CD14-positive monocyte (primary cell): ENCODE measurements at regions not wholly inside any gene's neighbourhood (a gene's known extent, or its start where the extent isn't known, plus 50 kb on each side); places are given as distances from the start of the nearest gene placed in this dataset.

Experiments
- DNase-seq, 3 donors: peaks; one replicate each; pipeline ENCODE4 v3.0.0-alpha.2; 2011 to 2022
- H2AFZ ChIP-seq: 2 replicates; pipeline ENCODE4 v1.6.0; 2012; ENCODE audit warnings: mild to moderate bottlenecking, low read depth, low read length, inconsistent platforms; ENCODE audit not compliant: insufficient read depth, poor library complexity, severe bottlenecking
- H3K27ac ChIP-seq, 2 donors: 1 replicate in 1 of 2; 2 replicates in 1 of 2; pipeline ENCODE4 v1.5.1; 2012 to 2013; ENCODE audit warnings: low read length in 2 of 2, control low read depth in 1 of 2, inconsistent platforms in 1 of 2, low read depth in 1 of 2, mild to moderate bottlenecking in 1 of 2
- H3K27me3 ChIP-seq, 2 donors: one replicate each; pipeline versions ENCODE4 v1.6.0 to v1.6.1; 2011 to 2013; ENCODE audit warnings: low read length in 2 of 2; ENCODE audit not compliant: control insufficient read depth in 2 of 2, insufficient read depth in 2 of 2
- H3K36me3 ChIP-seq, 2 donors: replicated peaks in 1 of 2; 1 replicate in 1 of 2; 2 replicates in 1 of 2; pipeline versions ENCODE4 v1.5.1 to v1.6.1; 2012 to 2013; ENCODE audit warnings: low read length in 2 of 2, control low read depth in 1 of 2, inconsistent platforms in 1 of 2, mild to moderate bottlenecking in 1 of 2; ENCODE audit not compliant: insufficient read depth in 2 of 2, control insufficient read depth in 1 of 2
- H3K4me1 ChIP-seq, 2 donors: 1 replicate in 1 of 2; 2 replicates in 1 of 2; pipeline versions ENCODE4 v1.5.1 to v1.6.1; 2012 to 2013; ENCODE audit warnings: low read length in 2 of 2, control low read depth in 1 of 2, inconsistent platforms in 1 of 2, mild to moderate bottlenecking in 1 of 2, moderate library complexity in 1 of 2; ENCODE audit not compliant: insufficient read depth in 2 of 2, control insufficient read depth in 1 of 2
- H3K4me2 ChIP-seq: replicated peaks from 2 replicates; pipeline ENCODE3; 2012; ENCODE audit warnings: low read length, moderate library complexity, mild to moderate bottlenecking; ENCODE audit not compliant: poor library complexity, severe bottlenecking; ENCODE audit errors: extremely low read depth
- H3K4me3 ChIP-seq, 3 experiments: fragments of 200-600 bp in 1 of 3; sonication (generic) in 1 of 3; replicated peaks in 1 of 3; 1 replicate in 2 of 3; 2 replicates in 1 of 3; pipeline ENCODE4 v1.5.1; 2011 to 2013; ENCODE audit warnings: low read length in 3 of 3, mild to moderate bottlenecking in 3 of 3, control low read depth in 2 of 3, low read depth in 2 of 3, inconsistent platforms in 1 of 3, moderate library complexity in 1 of 3
- H3K79me2 ChIP-seq: 2 replicates; pipeline ENCODE4 v1.6.0; 2012; ENCODE audit warnings: mild to moderate bottlenecking, control low read depth, inconsistent platforms, low read length, moderate library complexity; ENCODE audit not compliant: insufficient read depth
- H3K9ac ChIP-seq: 2 replicates; pipeline ENCODE4 v1.6.0; 2017; ENCODE audit warnings: low read length, mild to moderate bottlenecking; ENCODE audit not compliant: insufficient read depth, poor library complexity, severe bottlenecking
- H3K9me3 ChIP-seq, 2 donors: replicated peaks in 1 of 2; 1 replicate in 1 of 2; 2 replicates in 1 of 2; pipeline versions ENCODE4 v1.5.1 to v1.6.1; 2012 to 2013; ENCODE audit warnings: low read length in 2 of 2, control low read depth in 1 of 2; ENCODE audit not compliant: control insufficient read depth in 1 of 2, insufficient read depth in 1 of 2
- H4K20me1 ChIP-seq: 2 replicates; pipeline ENCODE4 v1.6.0; 2012; ENCODE audit warnings: mild to moderate bottlenecking, low read length, control low read depth, moderate library complexity; ENCODE audit not compliant: insufficient read depth
- H3K27ac Mint-ChIP-seq, 7 donors: one replicate each; pipeline ENCODE4 v1.8.0; 2020; ENCODE audit warnings: mild to moderate bottlenecking in 7 of 7, mixed read lengths in 7 of 7, moderate library complexity in 6 of 7, inconsistent platforms in 2 of 7
- H3K27me3 Mint-ChIP-seq, 3 donors: one replicate each; pipeline ENCODE4 v1.8.0; 2021 to 2022; ENCODE audit warnings: low read depth in 3 of 3, mild to moderate bottlenecking in 3 of 3, mixed read lengths in 3 of 3, moderate library complexity in 3 of 3, inconsistent platforms in 1 of 3
- H3K36me3 Mint-ChIP-seq, 2 donors: one replicate each; pipeline ENCODE4 v1.8.0; 2020; ENCODE audit warnings: mixed read lengths in 2 of 2, inconsistent platforms in 1 of 2, mild to moderate bottlenecking in 1 of 2
- H3K4me1 Mint-ChIP-seq: one replicate; pipeline ENCODE4 v1.8.0; 2020; ENCODE audit warnings: mild to moderate bottlenecking, mixed read lengths
- H3K4me3 Mint-ChIP-seq, 2 donors: one replicate each; pipeline ENCODE4 v1.8.0; 2020; ENCODE audit warnings: mild to moderate bottlenecking in 2 of 2, mixed read lengths in 2 of 2, moderate library complexity in 1 of 2
- H3K9me3 Mint-ChIP-seq, 7 donors: one replicate each; pipeline ENCODE4 v1.8.0; 2020 to 2022; ENCODE audit warnings: mixed read lengths in 7 of 7, mild to moderate bottlenecking in 6 of 7, moderate library complexity in 6 of 7, inconsistent platforms in 2 of 7
- CTCF ChIP-seq: fragments of 200-600 bp; IDR thresholded peaks from one replicate; pipeline ENCODE4 v1.8.0; 2022; ENCODE audit warnings: antibody characterized with exemption, mild to moderate bottlenecking
- WGBS: methylation state at CpG from one replicate; pipeline ENCODE4 v1.1.5; 2013; ENCODE audit warnings: missing lambda C conversion rate; ENCODE audit not compliant: insufficient coverage; 5-methylcytosine and 5-hydroxymethylcytosine counted together
- intact Hi-C, 2 donors: fragments of 100-400 bp; cut with micrococcal nuclease; formaldehyde crosslinking; loops; one replicate each; pipeline versions ENCODE4 v1.15.0 to v1.15.1; 2023

GRCh38 chr12:24134092-24134491 lies 184.6 kb upstream of the SOX5 start:
- Histone ChIP-seq H3K9me3 (no peaks in the 10 kb centered on the region), H4K20me1 (no peaks in the 10 kb centered on the region), H3K9ac (no peak overlapping the region), H3K4me1 (no peaks in the 10 kb centered on the region), H3K27ac (no peak overlapping the region), H3K4me3 (no peak overlapping the region), H2AFZ (no peak overlapping the region), H3K36me3 (no peaks in the 10 kb centered on the region), H3K27me3 (no peaks in the 10 kb centered on the region), H3K79me2 (no peaks in the 10 kb centered on the region), H3K4me2 (no peak overlapping the region)
- H3K27me3 Mint-ChIP-seq = peaks cover 0 to 2% (median 1%) of the 10 kb centered on the region in 3 donors
- DNase-seq = no peak
- no peaks in the 10 kb centered on the region for H3K36me3 Mint-ChIP-seq
- H3K27ac Mint-ChIP-seq = no peak overlapping the region
- H3K4me1 Mint-ChIP-seq = peaks cover 5% of the 10 kb centered on the region
- no peak overlapping the region for H3K4me3 Mint-ChIP-seq
- no peak for TF ChIP-seq CTCF
- H3K9me3 Mint-ChIP-seq = peaks cover 0 to 1% (median 0%) of the 10 kb centered on the region in 7 donors
- intact Hi-C loops = no loop called here

GRCh38 chr12:24133384-24133783 lies 183.9 kb upstream of the SOX5 start:
- peaks cover 0 to 2% (median 1%) of the 10 kb centered on the region in 3 donors for H3K27me3 Mint-ChIP-seq

More at GRCh38 chr12:24133384-24133783, 183.9 kb upstream of the SOX5 start:
- H3K79me2 ChIP-seq = no peaks in the 10 kb centered on the region
- Mint-ChIP-seq H3K9me3 (peaks cover 0 to 1% (median 0%) of the 10 kb centered on the region in 7 donors), H3K27ac (no peak overlapping the region), H3K4me3 (no peak overlapping the region), H3K4me1 (peaks cover 5% of the 10 kb centered on the region), H3K36me3 (no peaks in the 10 kb centered on the region)
- no peaks in the 10 kb centered on the region for H3K36me3 ChIP-seq
- H3K9me3 ChIP-seq = no peaks in the 10 kb centered on the region
- H3K27me3 ChIP-seq = no peaks in the 10 kb centered on the region
- no peak overlapping the region for H3K27ac ChIP-seq
- H3K9ac ChIP-seq = no peak overlapping the region
- no peak overlapping the region for H3K4me3 ChIP-seq
- intact Hi-C loops = no loop called here
- no peak overlapping the region for H2AFZ ChIP-seq
- H3K4me1 ChIP-seq = no peaks in the 10 kb centered on the region
- no peak overlapping the region for H3K4me2 ChIP-seq
- TF ChIP-seq CTCF = no peak
- H4K20me1 ChIP-seq = no peaks in the 10 kb centered on the region
- DNase-seq = no peak
- WGBS = 93% methylated on average over 2 of the region's 4 CpGs
